ENCODE measurements at regions not wholly inside any gene's neighbourhood (a gene's known extent, or its start where the extent isn't known, plus 50 kb on each side); places are given as distances from the start of the nearest gene placed in this dataset.

DNA sequence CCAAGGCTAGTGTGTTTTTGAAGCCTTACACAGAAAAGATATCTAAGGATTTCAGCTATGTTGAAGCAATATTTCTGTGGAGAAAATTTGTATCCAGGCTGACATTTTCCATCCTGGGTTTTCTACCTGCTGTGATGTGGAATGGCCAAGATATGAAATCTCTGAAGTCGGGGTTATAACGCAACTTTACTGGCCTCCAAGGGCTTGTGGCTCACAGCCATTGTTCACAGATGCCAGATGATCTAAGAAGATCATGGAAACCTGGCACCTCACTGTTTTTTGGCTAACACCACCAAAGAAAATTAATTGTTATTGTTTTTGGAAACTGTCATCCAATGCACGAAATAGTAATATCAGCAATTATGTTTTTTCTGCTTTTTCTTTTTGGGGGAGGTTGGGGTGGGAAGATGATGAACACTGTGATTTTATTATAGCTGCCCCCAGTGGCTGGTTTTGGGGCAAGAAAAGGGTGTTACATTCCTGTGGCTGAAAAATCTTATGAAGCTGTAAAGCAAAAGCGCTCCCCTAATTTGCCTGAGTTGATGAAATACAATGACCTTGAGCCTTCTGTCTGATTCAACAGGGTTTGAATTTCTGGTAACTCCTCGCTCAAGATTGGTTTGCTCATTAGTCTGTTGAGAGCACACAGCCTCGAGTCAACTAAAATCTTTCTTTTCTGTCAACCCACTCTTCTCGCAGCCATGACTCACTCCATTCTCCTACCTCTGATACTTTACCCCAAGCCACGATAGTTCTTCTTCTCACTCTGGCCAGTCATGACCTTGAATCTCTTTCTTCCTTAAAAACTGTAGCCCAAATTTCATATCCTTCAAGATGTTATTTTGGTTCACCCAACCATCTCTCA, 236.7 kb downstream of the PAX1 start:
- no peak overlapping the region for H2BK20ac ChIP-seq (ENCODE audit: low read length)
- H3K23me2 ChIP-seq (ENCODE audit: low read depth, low read length), result no peaks in the 10 kb centered on the region
- no peak overlapping the region for H3K4me2 ChIP-seq (ENCODE audit: insufficient read depth in 1 of 2, low read depth in 2 of 2, low read length in 2 of 2)
- no peak overlapping the region for H3K9ac ChIP-seq (replicated peaks in 1 of 4; ENCODE audit: extremely low read depth in 1 of 4, low read depth in 3 of 4, low read length in 3 of 4)
- no peaks in the 10 kb centered on the region for H4K20me1 ChIP-seq (replicated peaks in 1 of 2; ENCODE audit: control insufficient read depth in 1 of 2, insufficient read depth in 2 of 2, low read length in 2 of 2)
- H3K23ac ChIP-seq (ENCODE audit: insufficient read length), result no peak overlapping the region
- H3K36me3 ChIP-seq (ENCODE audit: control insufficient read depth in 2 of 4, insufficient read depth in 4 of 4, low read length in 3 of 4), result no peaks in the 10 kb centered on the region
- CTCF ChIA-PET (ENCODE audit: partially characterized antibody), result no interaction called here
- POLR2A ChIA-PET (ENCODE audit: partially characterized antibody), result no interaction called here
- no peak overlapping the region for H3K4me3 ChIP-seq (ENCODE audit: extremely low read depth in 1 of 4, insufficient read depth in 2 of 4, low read depth in 3 of 4, low read length in 4 of 4)
- H3K14ac ChIP-seq (ENCODE audit: insufficient read length), result no peak overlapping the region
- no peak overlapping the region for H4K5ac ChIP-seq (ENCODE audit: insufficient read length, low read depth, low read length)
- H3K79me2 ChIP-seq (ENCODE audit: control insufficient read depth in 1 of 2, insufficient read depth in 2 of 2, low read length in 2 of 2), result no peaks in the 10 kb centered on the region
- no peak overlapping the region for H4K8ac ChIP-seq (ENCODE audit: extremely low read depth, insufficient read depth, low read length)
- H3K18ac ChIP-seq (ENCODE audit: extremely low read depth, low read length), result no peak overlapping the region
- no peak overlapping the region for H2BK5ac ChIP-seq (ENCODE audit: low read depth, low read length)
- 93% methylated on average over 8 of the region's 8 CpGs; no CpG with 5 or more reads in 1 of the 2 experiments for WGBS, 2 experiments (ENCODE audit: extremely low coverage in 1 of 2, insufficient coverage in 1 of 2, insufficient read length in 1 of 2, insufficient replicate concordance in 2 of 2, low coverage in 1 of 2, low lambda C conversion rate in 2 of 2, missing lambda C conversion rate in 1 of 2)
- H2AK5ac ChIP-seq (ENCODE audit: low read depth, low read length), result no peak overlapping the region
- no peak for FAIRE-seq
- no peak overlapping the region for H2AFZ ChIP-seq (ENCODE audit: low read length)
- H3K4me1 ChIP-seq (replicated peaks in 1 of 4; ENCODE audit: control insufficient read depth in 3 of 4, insufficient read depth in 4 of 4, low read length in 3 of 4), result peaks cover 0 to 7% (median 5%) of the 10 kb centered on the region in 4 experiments; a peak in 4 of 7 replicates
- no peak overlapping the region for H2BK15ac ChIP-seq (ENCODE audit: low read length)
- H3K27me3 ChIP-seq (replicated peaks in 1 of 4; ENCODE audit: control insufficient read depth in 3 of 4, extremely low read depth in 1 of 4, insufficient read depth in 3 of 4, low read length in 3 of 4), result no peaks in the 10 kb centered on the region; a peak in 2 of 7 replicates
- DNase-seq (ENCODE audit: low read depth in 1 of 2, low spot score in 2 of 2), result no peak
- H3K56ac ChIP-seq (replicated peaks; ENCODE audit: insufficient read length, low read depth, low read length), result no peak overlapping the region
- no peak for TF ChIP-seq RXRA (IDR thresholded peaks at IDR 0.05; ENCODE audit: insufficient read depth, low read depth, low read length)
- no peak overlapping the region for H4K91ac ChIP-seq (replicated peaks; ENCODE audit: insufficient read length, low read length)
- H2BK120ac ChIP-seq (replicated peaks; ENCODE audit: low read depth, low read length), result no peak overlapping the region
- H3K79me1 ChIP-seq (ENCODE audit: low read depth, low read length), result no peaks in the 10 kb centered on the region
- no peak overlapping the region for H3K4ac ChIP-seq (replicated peaks; ENCODE audit: insufficient read length, low read depth, low read length)
- no peak overlapping the region for H2BK12ac ChIP-seq (ENCODE audit: low read depth, low read length)
- H3K27ac ChIP-seq (ENCODE audit: low read depth, low read length), result no peak overlapping the region
- H3K9me3 ChIP-seq (ENCODE audit: insufficient read depth in 2 of 2, low read depth in 1 of 2, low read length in 1 of 2), result no peaks in the 10 kb centered on the region

All from H1 (cell line).